ENCODE measurements at regions not wholly inside any gene's neighbourhood (a gene's known extent, or its start where the extent isn't known, plus 50 kb on each side); places are given as distances from the start of the nearest gene placed in this dataset.

DNA sequence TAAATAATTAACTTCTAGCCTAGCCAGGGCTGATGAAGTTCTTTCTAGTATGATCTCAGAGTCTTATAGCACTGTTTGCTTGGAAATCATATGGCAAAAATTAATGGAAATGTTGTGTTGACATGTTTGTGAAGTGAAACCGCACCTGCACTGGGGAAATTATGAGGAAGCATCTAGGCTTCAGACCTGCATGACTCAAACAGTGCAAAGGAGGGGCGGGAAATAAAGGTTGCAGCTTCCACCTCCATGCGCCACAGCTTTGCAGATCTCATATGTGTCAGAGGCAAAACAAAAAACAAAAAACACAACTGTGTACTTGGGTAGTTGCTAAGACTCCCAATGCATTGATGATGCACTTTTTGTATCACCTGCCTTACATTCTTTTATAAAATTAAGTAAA lies 1080.6 kb downstream of the PLA2G4A start:
- TF ChIP-seq ZNF8 (CRISPR knock-in tag; IDR thresholded peaks at IDR 0.05): no peak
- TF ChIP-seq GLIS3 (CRISPR knock-in tag; IDR thresholded peaks at IDR 0.05): no peak
- no peak for TF ChIP-seq OSR1 (CRISPR knock-in tag; IDR thresholded peaks at IDR 0.05)
- TF ChIP-seq ZNF565 (CRISPR knock-in tag; conservative IDR thresholded peaks at IDR 0.05; ENCODE audit: low read depth): no peak
- no peak for TF ChIP-seq ZC3H10 (CRISPR knock-in tag; IDR thresholded peaks at IDR 0.05)
- no peak for TF ChIP-seq CSDC2 (CRISPR knock-in tag; IDR thresholded peaks at IDR 0.05)
- TF ChIP-seq ZNF70 (CRISPR knock-in tag; IDR thresholded peaks at IDR 0.05): no peak
- no peak for TF ChIP-seq RARB (CRISPR knock-in tag; IDR thresholded peaks at IDR 0.05)
- no peak for TF ChIP-seq TOX (CRISPR knock-in tag; IDR thresholded peaks at IDR 0.05; ENCODE audit: borderline replicate concordance)
- TF ChIP-seq TCF4 (CRISPR knock-in tag; IDR thresholded peaks at IDR 0.05; ENCODE audit: borderline replicate concordance): no peak
- TF ChIP-seq CREB5 (CRISPR knock-in tag; IDR thresholded peaks at IDR 0.05; ENCODE audit: low read depth): no peak
- TF ChIP-seq PATZ1 (CRISPR knock-in tag; IDR thresholded peaks at IDR 0.05; ENCODE audit: borderline replicate concordance): no peak
- TF ChIP-seq SNAI2 (CRISPR knock-in tag; IDR thresholded peaks at IDR 0.05): no peak
- TF ChIP-seq ZFP3 (CRISPR knock-in tag; IDR thresholded peaks at IDR 0.05): no peak
- TF ChIP-seq CSRNP3 (CRISPR knock-in tag; IDR thresholded peaks at IDR 0.05): no peak
- TF ChIP-seq BACH2 (CRISPR knock-in tag; IDR thresholded peaks at IDR 0.05; ENCODE audit: borderline replicate concordance): no peak
- TF ChIP-seq, protein P1, sequence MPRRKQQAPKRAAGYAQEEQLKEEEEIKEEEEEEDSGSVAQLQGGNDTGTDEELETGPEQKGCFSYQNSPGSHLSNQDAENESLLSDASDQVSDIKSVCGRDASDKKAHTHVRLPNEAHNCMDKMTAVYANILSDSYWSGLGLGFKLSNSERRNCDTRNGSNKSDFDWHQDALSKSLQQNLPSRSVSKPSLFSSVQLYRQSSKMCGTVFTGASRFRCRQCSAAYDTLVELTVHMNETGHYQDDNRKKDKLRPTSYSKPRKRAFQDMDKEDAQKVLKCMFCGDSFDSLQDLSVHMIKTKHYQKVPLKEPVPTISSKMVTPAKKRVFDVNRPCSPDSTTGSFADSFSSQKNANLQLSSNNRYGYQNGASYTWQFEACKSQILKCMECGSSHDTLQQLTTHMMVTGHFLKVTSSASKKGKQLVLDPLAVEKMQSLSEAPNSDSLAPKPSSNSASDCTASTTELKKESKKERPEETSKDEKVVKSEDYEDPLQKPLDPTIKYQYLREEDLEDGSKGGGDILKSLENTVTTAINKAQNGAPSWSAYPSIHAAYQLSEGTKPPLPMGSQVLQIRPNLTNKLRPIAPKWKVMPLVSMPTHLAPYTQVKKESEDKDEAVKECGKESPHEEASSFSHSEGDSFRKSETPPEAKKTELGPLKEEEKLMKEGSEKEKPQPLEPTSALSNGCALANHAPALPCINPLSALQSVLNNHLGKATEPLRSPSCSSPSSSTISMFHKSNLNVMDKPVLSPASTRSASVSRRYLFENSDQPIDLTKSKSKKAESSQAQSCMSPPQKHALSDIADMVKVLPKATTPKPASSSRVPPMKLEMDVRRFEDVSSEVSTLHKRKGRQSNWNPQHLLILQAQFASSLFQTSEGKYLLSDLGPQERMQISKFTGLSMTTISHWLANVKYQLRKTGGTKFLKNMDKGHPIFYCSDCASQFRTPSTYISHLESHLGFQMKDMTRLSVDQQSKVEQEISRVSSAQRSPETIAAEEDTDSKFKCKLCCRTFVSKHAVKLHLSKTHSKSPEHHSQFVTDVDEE (CRISPR knock-in tag; IDR thresholded peaks at IDR 0.05): no peak
- no peak for TF ChIP-seq ZFP30 (CRISPR knock-in tag; IDR thresholded peaks at IDR 0.05)
- no peak for ATAC-seq

GRCh38 chr1:187911820-187912219 lies 1083.1 kb downstream of the PLA2G4A start:
- no peak for TF ChIP-seq ZNF8 (CRISPR knock-in tag; IDR thresholded peaks at IDR 0.05)
- TF ChIP-seq, protein P2, sequence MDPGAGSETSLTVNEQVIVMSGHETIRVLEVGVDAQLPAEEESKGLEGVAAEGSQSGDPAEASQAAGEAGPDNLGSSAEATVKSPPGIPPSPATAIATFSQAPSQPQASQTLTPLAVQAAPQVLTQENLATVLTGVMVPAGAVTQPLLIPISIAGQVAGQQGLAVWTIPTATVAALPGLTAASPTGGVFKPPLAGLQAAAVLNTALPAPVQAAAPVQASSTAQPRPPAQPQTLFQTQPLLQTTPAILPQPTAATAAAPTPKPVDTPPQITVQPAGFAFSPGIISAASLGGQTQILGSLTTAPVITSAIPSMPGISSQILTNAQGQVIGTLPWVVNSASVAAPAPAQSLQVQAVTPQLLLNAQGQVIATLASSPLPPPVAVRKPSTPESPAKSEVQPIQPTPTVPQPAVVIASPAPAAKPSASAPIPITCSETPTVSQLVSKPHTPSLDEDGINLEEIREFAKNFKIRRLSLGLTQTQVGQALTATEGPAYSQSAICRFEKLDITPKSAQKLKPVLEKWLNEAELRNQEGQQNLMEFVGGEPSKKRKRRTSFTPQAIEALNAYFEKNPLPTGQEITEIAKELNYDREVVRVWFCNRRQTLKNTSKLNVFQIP (CRISPR knock-in tag; IDR thresholded peaks at IDR 0.05; ENCODE audit: borderline replicate concordance, low read depth): no peak
- no peak for TF ChIP-seq ZFP3 (CRISPR knock-in tag; IDR thresholded peaks at IDR 0.05)
- TF ChIP-seq CSDC2 (CRISPR knock-in tag; IDR thresholded peaks at IDR 0.05): no peak
- TF ChIP-seq CREB5 (CRISPR knock-in tag; IDR thresholded peaks at IDR 0.05; ENCODE audit: low read depth): no peak
- TF ChIP-seq ZNF565 (CRISPR knock-in tag; conservative IDR thresholded peaks at IDR 0.05; ENCODE audit: low read depth): no peak
- no peak for TF ChIP-seq ZNF70 (CRISPR knock-in tag; IDR thresholded peaks at IDR 0.05)
- no peak for ATAC-seq

- ATAC-seq: no peak
- TF ChIP-seq PPARA (CRISPR knock-in tag; IDR thresholded peaks at IDR 0.05; ENCODE audit: borderline replicate concordance) (no peak), GLIS3 (CRISPR knock-in tag; IDR thresholded peaks at IDR 0.05) (no peak), OSR1 (CRISPR knock-in tag; IDR thresholded peaks at IDR 0.05) (no peak), ZFP3 (CRISPR knock-in tag; IDR thresholded peaks at IDR 0.05) (no peak), RARB (CRISPR knock-in tag; IDR thresholded peaks at IDR 0.05) (no peak), CSRNP3 (CRISPR knock-in tag; IDR thresholded peaks at IDR 0.05) (no peak), BACH2 (CRISPR knock-in tag; IDR thresholded peaks at IDR 0.05; ENCODE audit: borderline replicate concordance) (no peak), ZC3H10 (CRISPR knock-in tag; IDR thresholded peaks at IDR 0.05) (no peak), ZFP30 (CRISPR knock-in tag; IDR thresholded peaks at IDR 0.05) (no peak), ESRRG (CRISPR knock-in tag; IDR thresholded peaks at IDR 0.05) (no peak), PATZ1 (CRISPR knock-in tag; IDR thresholded peaks at IDR 0.05; ENCODE audit: borderline replicate concordance) (no peak), CREB5 (CRISPR knock-in tag; IDR thresholded peaks at IDR 0.05; ENCODE audit: low read depth) (no peak)
Measured at GRCh38 chr1:187920976-187921375, 1092.2 kb downstream of the PLA2G4A start.

All from SK-N-SH treated with all-trans-retinoic acid at 6 μM for 48 hours (cell line).